ENCODE measurements at regions not wholly inside any gene's neighbourhood (a gene's known extent, or its start where the extent isn't known, plus 50 kb on each side); places are given as distances from the start of the nearest gene placed in this dataset.

DNA sequence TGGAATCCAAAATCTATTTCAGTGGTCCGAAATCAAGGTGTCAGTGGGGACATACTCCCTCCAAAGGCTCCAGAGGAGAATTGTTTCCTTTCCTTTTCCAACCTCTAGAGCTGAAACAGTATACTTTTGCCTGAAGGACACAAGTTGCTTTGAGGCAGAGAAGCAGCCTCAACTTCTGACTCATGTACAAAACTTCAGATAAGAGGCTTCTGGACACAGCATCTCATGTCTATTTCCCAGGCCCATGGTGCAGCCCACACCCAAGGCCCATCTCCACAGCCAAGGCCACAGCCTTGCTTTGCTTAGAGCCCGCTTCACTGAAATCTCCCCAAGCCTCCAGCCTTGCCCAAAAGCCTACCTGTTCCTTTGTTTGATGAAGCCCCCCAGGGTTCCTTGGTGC, 68.9 kb downstream of the ZNF467 start:
- TF ChIP-seq YY1 (IDR thresholded peaks at IDR 0.05; ENCODE audit: low read depth, low read length) (no peak), SIRT6 (IDR thresholded peaks at IDR 0.05; ENCODE audit: low read length) (no peak)
- POLR2A ChIA-PET (ENCODE audit: partially characterized antibody), result interaction anchor here (0.9 to 1.0 kb wide), 2 partner anchors 18 to 42 kb away, joined by 3 to 6 read pairs; no protein-coding TSS in a partner anchor

More for the DNA sequence above, 68.9 kb downstream of the ZNF467 start:
- Histone ChIP-seq H3K18ac (ENCODE audit: extremely low read depth, low read length) (no peak overlapping the region), H3K9me3 (ENCODE audit: insufficient read depth in 2 of 2, low read depth in 1 of 2, low read length in 1 of 2) (no peaks in the 10 kb centered on the region), H2BK120ac (replicated peaks; ENCODE audit: low read depth, low read length) (no peak overlapping the region), H3K27ac (ENCODE audit: low read depth, low read length) (no peak overlapping the region), H3K4me2 (ENCODE audit: insufficient read depth in 1 of 2, low read depth in 2 of 2, low read length in 2 of 2) (no peak overlapping the region), H4K20me1 (replicated peaks in 1 of 2; ENCODE audit: control insufficient read depth in 1 of 2, insufficient read depth in 2 of 2, low read length in 2 of 2) (no peaks in the 10 kb centered on the region), H3K14ac (ENCODE audit: insufficient read length) (no peak overlapping the region), H3K23me2 (ENCODE audit: low read depth, low read length) (peaks cover 2% of the 10 kb centered on the region; the same call in 1 of the 2 replicates), H2BK20ac (ENCODE audit: low read length) (no peak overlapping the region), H3K56ac (replicated peaks; ENCODE audit: insufficient read length, low read depth, low read length) (no peak overlapping the region), H3K79me1 (ENCODE audit: low read depth, low read length) (no peaks in the 10 kb centered on the region), H3K27me3 (replicated peaks in 1 of 4; ENCODE audit: control insufficient read depth in 3 of 4, extremely low read depth in 1 of 4, insufficient read depth in 3 of 4, low read length in 3 of 4) (no peaks in the 10 kb centered on the region), H2BK5ac (ENCODE audit: low read depth, low read length) (no peak overlapping the region), H3K4ac (replicated peaks; ENCODE audit: insufficient read length, low read depth, low read length) (no peak overlapping the region), H2BK12ac (ENCODE audit: low read depth, low read length) (no peak overlapping the region), H3K79me2 (ENCODE audit: control insufficient read depth in 1 of 2, insufficient read depth in 2 of 2, low read length in 2 of 2) (no peaks in the 10 kb centered on the region), H3K4me3 (ENCODE audit: extremely low read depth in 1 of 4, insufficient read depth in 2 of 4, low read depth in 3 of 4, low read length in 4 of 4) (no peak overlapping the region), H3K4me1 (replicated peaks in 1 of 4; ENCODE audit: control insufficient read depth in 3 of 4, insufficient read depth in 4 of 4, low read length in 3 of 4) (peaks cover 0 to 6% (median 2%) of the 10 kb centered on the region in 4 experiments; a peak in 2 of 7 replicates), H4K8ac (ENCODE audit: extremely low read depth, insufficient read depth, low read length) (no peak overlapping the region), H2AFZ (ENCODE audit: low read length) (no peak overlapping the region), H3K23ac (ENCODE audit: insufficient read length) (no peak overlapping the region), H4K5ac (ENCODE audit: insufficient read length, low read depth, low read length) (no peak overlapping the region), H2BK15ac (ENCODE audit: low read length) (no peak overlapping the region), H3K36me3 (ENCODE audit: control insufficient read depth in 2 of 4, insufficient read depth in 4 of 4, low read length in 3 of 4) (no peaks in the 10 kb centered on the region), H3K9ac (replicated peaks in 1 of 4; ENCODE audit: extremely low read depth in 1 of 4, low read depth in 3 of 4, low read length in 3 of 4) (no peak overlapping the region), H4K91ac (replicated peaks; ENCODE audit: insufficient read length, low read length) (no peak overlapping the region), H2AK5ac (ENCODE audit: low read depth, low read length) (0 out of 2 replicates have a peak overlapping the region, but pooled peaks have one; percentile 2)
- peak in 1 of 2 experiments; percentile 31 for DNase-seq (ENCODE audit: low read depth in 1 of 2, low spot score in 2 of 2)
- FAIRE-seq, result no peak
- CTCF ChIA-PET (ENCODE audit: partially characterized antibody), result interaction anchor here (0.6 to 4.1 kb wide), 29 partner anchors 8 to 114 kb away, joined by 3 to 44 read pairs (median 4); no protein-coding TSS in a partner anchor
- 87% methylated on average over 2 of the region's 2 CpGs; no CpG with 5 or more reads in 1 of the 2 experiments for WGBS, 2 experiments (ENCODE audit: extremely low coverage in 1 of 2, insufficient coverage in 1 of 2, insufficient read length in 1 of 2, insufficient replicate concordance in 2 of 2, low coverage in 1 of 2, low lambda C conversion rate in 2 of 2, missing lambda C conversion rate in 1 of 2)

All from H1 (cell line).